ENCODE measurements at regions not wholly inside any gene's neighbourhood (a gene's known extent, or its start where the extent isn't known, plus 50 kb on each side); places are given as distances from the start of the nearest gene placed in this dataset.

- Histone ChIP-seq H3K4me3 (no peak overlapping the region), H3K27ac (ENCODE audit: low read depth) (no peak overlapping the region), H2AFZ (no peak overlapping the region), H4K20me1 (replicated peaks; ENCODE audit: insufficient read depth) (no peaks in the 10 kb centered on the region), H3K4me1 (ENCODE audit: insufficient read depth) (no peaks in the 10 kb centered on the region), H3K27me3 (ENCODE audit: insufficient read depth) (no peaks in the 10 kb centered on the region), H3K9me2 (ENCODE audit: insufficient read depth) (no peaks in the 10 kb centered on the region), H3K36me3 (ENCODE audit: insufficient read depth) (no peaks in the 10 kb centered on the region), H3F3A (replicated peaks; ENCODE audit: low read depth) (no peaks in the 10 kb centered on the region), H3K4me2 (no peak overlapping the region), H3K79me2 (replicated peaks; ENCODE audit: insufficient read depth) (no peaks in the 10 kb centered on the region)
- Mint-ChIP-seq H3K27ac (no peak overlapping the region), H3K9me3 (no peaks in the 10 kb centered on the region), H3K27me3 (ENCODE audit: insufficient read depth, low read depth, poor library complexity) (no peaks in the 10 kb centered on the region), H3K4me1 (no peaks in the 10 kb centered on the region), H3K36me3 (ENCODE audit: low read depth) (no peaks in the 10 kb centered on the region), H3K4me3 (no peak overlapping the region)
- ATAC-seq = no peak
- TF ChIP-seq CREB1 (CRISPR knock-in tag; IDR thresholded peaks at IDR 0.05; ENCODE audit: low read depth) = no peak
- TF ChIP-seq ETS1 (IDR thresholded peaks at IDR 0.05) = no peak
- no peak for TF ChIP-seq ZNF331 (CRISPR knock-in tag; IDR thresholded peaks at IDR 0.05; ENCODE audit: low read depth)
- TF ChIP-seq ZNF462 (CRISPR knock-in tag; IDR thresholded peaks at IDR 0.05) = no peak
- TF ChIP-seq POLR2AphosphoS5 (IDR thresholded peaks at IDR 0.05; ENCODE audit: low read depth) = no peak
- no peak for TF ChIP-seq NANOG (IDR thresholded peaks at IDR 0.05; ENCODE audit: borderline replicate concordance)
- no peak for TF ChIP-seq EZH2phosphoT487 (IDR thresholded peaks at IDR 0.05; ENCODE audit: unreplicated experiment)
- TF ChIP-seq REST (IDR thresholded peaks at IDR 0.05; ENCODE audit: unreplicated experiment) = no peak
- no peak for TF ChIP-seq ZNF114 (CRISPR knock-in tag; IDR thresholded peaks at IDR 0.05)
- no peak for TF ChIP-seq CTCF (conservative IDR thresholded peaks at IDR 0.05; ENCODE audit: low read depth in 2 of 2)
- no peak for TF ChIP-seq JUNB (IDR thresholded peaks at IDR 0.05; ENCODE audit: unreplicated experiment)
- TF ChIP-seq EZH2 (IDR thresholded peaks at IDR 0.05; ENCODE audit: low read depth, unreplicated experiment) = no peak
- no peak for TF ChIP-seq STAT1 (IDR thresholded peaks at IDR 0.05; ENCODE audit: unreplicated experiment)
- DNase-seq (ENCODE audit: low spot score) = no peak
These were observed 402.8 kb upstream of the RARB start for GRCh38 chr3:25025236-25025635.
